IMR-90 (cell line): ENCODE measurements at regions not wholly inside any gene's neighbourhood (a gene's known extent, or its start where the extent isn't known, plus 50 kb on each side); places are given as distances from the start of the nearest gene placed in this dataset.

Source experiments
- ATAC-seq: fragments of 200-7000 bp; cut with Tn5 transposase; 2 replicates; pipeline ENCODE4 v1.9.1; 2020; ENCODE audit warnings: low read depth, mild to moderate bottlenecking, moderate library complexity
- BruUV-seq: library from RNA; stranded (reverse); fragments of 400-500 nt; replicated peaks from 2 replicates; lab custom pipeline; 2021; lab: Mats Ljungman, UMichigan
- CTCF ChIA-PET: fragments of 300-600 bp; formaldehyde crosslinking; extraction: SDS; loops from one replicate; lab custom pipeline; 2021; ENCODE audit warnings: antibody characterized with exemption; lab: Yijun Ruan, JAX
- POLR2A ChIA-PET: fragments of 300-600 bp; sonication (Branson Sonifier 250); formaldehyde crosslinking; loops from one replicate; lab custom pipeline; 2022; ENCODE audit warnings: antibody characterized with exemption; ENCODE audit not compliant: unreplicated experiment; lab: Charles Lee
- DNase-seq: peaks from one replicate; pipeline ENCODE4 v3.0.0; 2013
- H2AFZ ChIP-seq: replicated peaks from 2 replicates; pipeline ENCODE3; 2013; ENCODE audit warnings: low read length, mild to moderate bottlenecking; ENCODE audit not compliant: poor library complexity
- H2AK5ac ChIP-seq: 2 replicates; pipeline ENCODE4 v1.6.1; 2013; ENCODE audit warnings: low read depth, low read length, inconsistent platforms
- H2AK9ac ChIP-seq: replicated peaks from 2 replicates; pipeline ENCODE3; 2013; ENCODE audit warnings: mild to moderate bottlenecking, low read depth, low read length, moderate library complexity; ENCODE audit not compliant: poor library complexity
- H2BK120ac ChIP-seq: 2 replicates; pipeline ENCODE4 v1.6.1; 2013; ENCODE audit warnings: low read depth, low read length, inconsistent platforms
- H2BK15ac ChIP-seq: 3 replicates; pipeline ENCODE4 v1.6.1; 2013; ENCODE audit warnings: low read depth, low read length, inconsistent platforms
- H2BK20ac ChIP-seq: 2 replicates; pipeline ENCODE4 v1.6.1; 2013; ENCODE audit warnings: low read depth, mild to moderate bottlenecking, inconsistent platforms, low read length, moderate library complexity
- H2BK5ac ChIP-seq: 2 replicates; pipeline ENCODE4 v1.6.1; 2013; ENCODE audit warnings: mild to moderate bottlenecking, low read depth, low read length, inconsistent platforms; ENCODE audit not compliant: poor library complexity, severe bottlenecking
- H3K14ac ChIP-seq: replicated peaks from 2 replicates; pipeline ENCODE4 v1.6.1; 2013; ENCODE audit warnings: low read depth, low read length, inconsistent platforms
- H3K18ac ChIP-seq: 2 replicates; pipeline ENCODE4 v1.6.1; 2013; ENCODE audit warnings: low read depth, low read length, control low read depth
- H3K23ac ChIP-seq: 2 replicates; pipeline ENCODE4 v1.6.1; 2013; ENCODE audit warnings: low read depth, low read length, inconsistent platforms
- H3K27ac ChIP-seq: 2 replicates; pipeline ENCODE4 v1.5.1; 2013; ENCODE audit warnings: mild to moderate bottlenecking, control low read depth, low read length; ENCODE audit not compliant: insufficient read depth
- H3K27me3 ChIP-seq: 2 replicates; pipeline ENCODE4 v1.6.1; 2013; ENCODE audit warnings: low read length; ENCODE audit not compliant: control insufficient read depth, insufficient read depth
- H3K36me3 ChIP-seq: 2 replicates; pipeline ENCODE4 v1.6.1; 2013; ENCODE audit warnings: low read length, mixed read lengths; ENCODE audit not compliant: control insufficient read depth, insufficient read depth
- H3K4ac ChIP-seq: 2 replicates; pipeline ENCODE4 v1.6.1; 2013; ENCODE audit warnings: low read depth, low read length, inconsistent platforms
- H3K4me1 ChIP-seq: 2 replicates; pipeline ENCODE4 v1.6.1; 2013; ENCODE audit warnings: low read length, mixed read lengths; ENCODE audit not compliant: control insufficient read depth, insufficient read depth
- H3K4me2 ChIP-seq: 2 replicates; pipeline ENCODE4 v1.6.1; 2013; ENCODE audit warnings: low read depth, mild to moderate bottlenecking, control low read depth, low read length, moderate library complexity
- H3K4me3 ChIP-seq: 2 replicates; pipeline ENCODE4 v1.5.1; 2013; ENCODE audit warnings: low read depth, mild to moderate bottlenecking, control low read depth, low read length, moderate library complexity; ENCODE audit not compliant: insufficient read depth
- H3K56ac ChIP-seq: 2 replicates; pipeline ENCODE4 v1.6.1; 2013; ENCODE audit warnings: low read length, inconsistent platforms; ENCODE audit not compliant: insufficient read depth; ENCODE audit errors: extremely low read depth
- H3K79me1 ChIP-seq, 2 experiments: 2 replicates each; pipeline ENCODE4 v1.6.1; 2013; ENCODE audit warnings: low read length in 2 of 2, inconsistent platforms in 1 of 2, low read depth in 1 of 2
- H3K9ac ChIP-seq: 2 replicates; pipeline ENCODE4 v1.6.1; 2013; ENCODE audit warnings: low read depth, low read length, control low read depth
- H3K9me1 ChIP-seq: 2 replicates; pipeline ENCODE4 v1.6.1; 2013; ENCODE audit warnings: low read length, inconsistent platforms; ENCODE audit not compliant: insufficient read depth
- H3K9me3 ChIP-seq: 2 replicates; pipeline ENCODE4 v1.6.1; 2013; ENCODE audit warnings: low read length; ENCODE audit not compliant: control insufficient read depth, insufficient read depth
- H4K20me1 ChIP-seq: 2 replicates; pipeline ENCODE4 v1.6.1; 2013; ENCODE audit warnings: low read length, inconsistent platforms; ENCODE audit not compliant: insufficient read depth
- H4K5ac ChIP-seq: 2 replicates; pipeline ENCODE4 v1.6.1; 2013; ENCODE audit warnings: mild to moderate bottlenecking, low read depth, low read length, control low read depth
- H4K8ac ChIP-seq, 2 experiments: 2 replicates each; pipeline ENCODE4 v1.6.1; 2013; ENCODE audit warnings: low read depth in 2 of 2, low read length in 2 of 2, control low read depth in 1 of 2, inconsistent platforms in 1 of 2
- H4K91ac ChIP-seq: 2 replicates; pipeline ENCODE4 v1.6.1; 2013; ENCODE audit warnings: low read depth, low read length, inconsistent platforms; ENCODE audit not compliant: insufficient read depth
- BHLHE40 ChIP-seq: fragments of 150-350 bp; IDR thresholded peaks from 2 replicates; pipeline ENCODE4 v1.6.1; 2016; ENCODE audit warnings: mild to moderate bottlenecking, low read depth, low read length
- CEBPB ChIP-seq: IDR thresholded peaks from 2 replicates; pipeline ENCODE4 v1.6.1; 2012; ENCODE audit warnings: low read depth, low read length, improper control_type of control experiment
- CHD1 ChIP-seq: IDR thresholded peaks from 2 replicates; pipeline ENCODE4 v1.6.1; 2012; ENCODE audit warnings: low read depth, low read length, improper control_type of control experiment
- FOS ChIP-seq: fragments of 150-350 bp; IDR thresholded peaks from 2 replicates; pipeline ENCODE4 v1.6.1; 2016; ENCODE audit warnings: low read depth, low read length
- MAFK ChIP-seq: IDR thresholded peaks from 2 replicates; pipeline ENCODE4 v1.6.1; 2012; ENCODE audit warnings: low read depth, low read length, improper control_type of control experiment
- MAZ ChIP-seq: IDR thresholded peaks from 2 replicates; pipeline ENCODE4 v1.6.1; 2012; ENCODE audit warnings: low read depth, mild to moderate bottlenecking, low read length, improper control_type of control experiment, moderate library complexity, borderline replicate concordance
- MXI1 ChIP-seq: IDR thresholded peaks from 2 replicates; pipeline ENCODE4 v1.6.1; 2012; ENCODE audit warnings: low read depth, mild to moderate bottlenecking, low read length, moderate library complexity, borderline replicate concordance
- NFE2L2 ChIP-seq: fragments of 150-350 bp; IDR thresholded peaks from 2 replicates; pipeline ENCODE4 v1.6.1; 2016; ENCODE audit warnings: low read depth, mild to moderate bottlenecking, low read length
- POLR2A ChIP-seq: IDR thresholded peaks from 2 replicates; pipeline ENCODE4 v1.6.1; 2012; ENCODE audit warnings: mild to moderate bottlenecking, low read depth, low read length
- RCOR1 ChIP-seq: IDR thresholded peaks from 2 replicates; pipeline ENCODE4 v1.6.1; 2012; ENCODE audit warnings: mild to moderate bottlenecking, low read length, improper control_type of control experiment; ENCODE audit not compliant: insufficient replicate concordance
- RFX5 ChIP-seq: IDR thresholded peaks from 2 replicates; pipeline ENCODE4 v1.8.0; 2012; ENCODE audit warnings: low read depth, mild to moderate bottlenecking, low read length, moderate library complexity
- SMC3 ChIP-seq: fragments of 150-350 bp; IDR thresholded peaks from 2 replicates; pipeline ENCODE4 v1.6.1; 2016; ENCODE audit warnings: low read depth, mild to moderate bottlenecking, antibody characterized with exemption, low read length, moderate library complexity
- WGBS, 2 experiments: methylation state at CpG; one replicate each; pipeline versions ENCODE4 v1.1.5 to v1.1.7; 2013; ENCODE audit warnings: missing lambda C conversion rate in 2 of 2; ENCODE audit not compliant: insufficient read length in 1 of 2; ENCODE audit errors: extremely low coverage in 2 of 2; 5-methylcytosine and 5-hydroxymethylcytosine counted together
- dilution Hi-C: fragments of 300-500 bp; cut with HindIII; formaldehyde crosslinking; loops from one replicate; pipeline ENCODE4 v1.14.3; 2018; ENCODE audit warnings: low sequenced_read_pairs; ENCODE audit not compliant: unreplicated experiment
- in situ Hi-C: fragments of 300-500 bp; cut with MboI; formaldehyde crosslinking; loops from 3 replicates; pipeline ENCODE4 v1.14.3; 2019; ENCODE audit warnings: low sequenced_read_pairs, inconsistent platforms, mixed read lengths
- intact Hi-C: fragments of 100-400 bp; cut with micrococcal nuclease; formaldehyde crosslinking; loops from 2 replicates; pipeline ENCODE4 v1.10.0; 2022
- TF ChIP-seq, protein P1 (sequence below): fragments of 150-350 bp; IDR thresholded peaks from 2 replicates; pipeline ENCODE4 v1.6.1; 2016; ENCODE audit warnings: low read depth, mild to moderate bottlenecking, low read length, moderate library complexity, borderline replicate concordance
- TF ChIP-seq, protein P2 (sequence below): conservative IDR thresholded peaks from 2 replicates; pipeline ENCODE4 v1.5.1; 2012; ENCODE audit warnings: mild to moderate bottlenecking, low read depth, low read length, improper control_type of control experiment
- TF ChIP-seq, protein P3 (sequence below): fragments of 150-350 bp; IDR thresholded peaks from 2 replicates; pipeline ENCODE4 v1.6.1; 2017; ENCODE audit warnings: mild to moderate bottlenecking, antibody characterized with exemption, low read length, low read depth

DNA sequence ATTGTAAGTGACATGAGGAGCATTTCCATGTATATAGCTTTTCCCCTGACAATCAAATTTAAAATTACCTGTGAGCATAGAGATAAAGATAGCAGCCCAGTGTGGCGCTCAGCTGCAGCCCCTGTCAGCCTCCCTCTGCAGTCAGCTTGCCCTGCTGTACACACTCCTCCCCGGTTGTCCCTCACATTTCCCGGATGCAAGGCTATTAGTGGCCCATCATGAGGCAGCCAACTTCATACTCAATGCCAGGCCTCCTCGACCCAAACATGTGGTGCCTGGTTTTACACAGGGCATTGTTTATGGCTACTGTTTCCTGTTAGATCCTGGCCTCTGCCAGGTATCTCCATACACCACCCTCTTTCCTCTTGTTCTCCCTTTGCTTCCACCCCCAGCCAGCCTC, 116.1 kb upstream of the SH3BP4 start:
- POLR2A ChIA-PET, result no interaction called here
- CTCF ChIA-PET, result no interaction called here
- in situ Hi-C loops, result no loop called here

More for the DNA sequence above, 116.1 kb upstream of the SH3BP4 start:
- dilution Hi-C loops, result no loop called here
- H4K20me1 ChIP-seq, result no peaks in the 10 kb centered on the region
- H3K27ac ChIP-seq, result no peak overlapping the region
- H4K5ac ChIP-seq, result no peak overlapping the region
- H3K56ac ChIP-seq, result no peak overlapping the region
- H2BK5ac ChIP-seq, result no peak overlapping the region
- DNase-seq (no peak), ATAC-seq (no peak)
- H3K4ac ChIP-seq, result no peak overlapping the region
- no peaks in the 10 kb centered on the region for H3K27me3 ChIP-seq
- H2BK120ac ChIP-seq, result 0 out of 2 replicates have a peak overlapping the region, but pooled peaks have one; percentile 11
- 33% methylated on average over 2 of the region's 4 CpGs; no CpG with 5 or more reads in 1 of the 2 experiments for WGBS, 2 experiments
- no peaks in the 10 kb centered on the region for H3K36me3 ChIP-seq
- no peak overlapping the region for H4K8ac ChIP-seq
- H3K14ac ChIP-seq, result no peak overlapping the region
- H3K9me3 ChIP-seq, result no peaks in the 10 kb centered on the region
- intact Hi-C loops, result no loop called here
- no peak overlapping the region for H2AK5ac ChIP-seq
- H3K79me1 ChIP-seq, result no peaks in the 10 kb centered on the region
- H3K9me1 ChIP-seq, result peaks cover 10% of the 10 kb centered on the region; the same call in 1 of the 2 replicates
- BruUV-seq, result no TSS peak
- no peak overlapping the region for H3K23ac ChIP-seq
- TF ChIP-seq MXI1 (no peak), POLR2A (no peak), BHLHE40 (no peak), FOS (no peak), CEBPB (no peak), RFX5 (no peak), NFE2L2 (no peak), SMC3 (no peak), CHD1 (no peak), RCOR1 (no peak), MAFK (no peak), MAZ (no peak)
- TF ChIP-seq, protein P1, sequence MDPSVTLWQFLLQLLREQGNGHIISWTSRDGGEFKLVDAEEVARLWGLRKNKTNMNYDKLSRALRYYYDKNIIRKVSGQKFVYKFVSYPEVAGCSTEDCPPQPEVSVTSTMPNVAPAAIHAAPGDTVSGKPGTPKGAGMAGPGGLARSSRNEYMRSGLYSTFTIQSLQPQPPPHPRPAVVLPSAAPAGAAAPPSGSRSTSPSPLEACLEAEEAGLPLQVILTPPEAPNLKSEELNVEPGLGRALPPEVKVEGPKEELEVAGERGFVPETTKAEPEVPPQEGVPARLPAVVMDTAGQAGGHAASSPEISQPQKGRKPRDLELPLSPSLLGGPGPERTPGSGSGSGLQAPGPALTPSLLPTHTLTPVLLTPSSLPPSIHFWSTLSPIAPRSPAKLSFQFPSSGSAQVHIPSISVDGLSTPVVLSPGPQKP, result no peak
- TF ChIP-seq, protein P2, sequence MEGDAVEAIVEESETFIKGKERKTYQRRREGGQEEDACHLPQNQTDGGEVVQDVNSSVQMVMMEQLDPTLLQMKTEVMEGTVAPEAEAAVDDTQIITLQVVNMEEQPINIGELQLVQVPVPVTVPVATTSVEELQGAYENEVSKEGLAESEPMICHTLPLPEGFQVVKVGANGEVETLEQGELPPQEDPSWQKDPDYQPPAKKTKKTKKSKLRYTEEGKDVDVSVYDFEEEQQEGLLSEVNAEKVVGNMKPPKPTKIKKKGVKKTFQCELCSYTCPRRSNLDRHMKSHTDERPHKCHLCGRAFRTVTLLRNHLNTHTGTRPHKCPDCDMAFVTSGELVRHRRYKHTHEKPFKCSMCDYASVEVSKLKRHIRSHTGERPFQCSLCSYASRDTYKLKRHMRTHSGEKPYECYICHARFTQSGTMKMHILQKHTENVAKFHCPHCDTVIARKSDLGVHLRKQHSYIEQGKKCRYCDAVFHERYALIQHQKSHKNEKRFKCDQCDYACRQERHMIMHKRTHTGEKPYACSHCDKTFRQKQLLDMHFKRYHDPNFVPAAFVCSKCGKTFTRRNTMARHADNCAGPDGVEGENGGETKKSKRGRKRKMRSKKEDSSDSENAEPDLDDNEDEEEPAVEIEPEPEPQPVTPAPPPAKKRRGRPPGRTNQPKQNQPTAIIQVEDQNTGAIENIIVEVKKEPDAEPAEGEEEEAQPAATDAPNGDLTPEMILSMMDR, result no peak
- TF ChIP-seq, protein P3, sequence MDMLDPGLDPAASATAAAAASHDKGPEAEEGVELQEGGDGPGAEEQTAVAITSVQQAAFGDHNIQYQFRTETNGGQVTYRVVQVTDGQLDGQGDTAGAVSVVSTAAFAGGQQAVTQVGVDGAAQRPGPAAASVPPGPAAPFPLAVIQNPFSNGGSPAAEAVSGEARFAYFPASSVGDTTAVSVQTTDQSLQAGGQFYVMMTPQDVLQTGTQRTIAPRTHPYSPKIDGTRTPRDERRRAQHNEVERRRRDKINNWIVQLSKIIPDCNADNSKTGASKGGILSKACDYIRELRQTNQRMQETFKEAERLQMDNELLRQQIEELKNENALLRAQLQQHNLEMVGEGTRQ, result no peak
- no peak overlapping the region for H4K91ac ChIP-seq
- H2BK15ac ChIP-seq, result peak overlapping the region; percentile 66; the same call in 2 of the 3 replicates
- H2BK20ac ChIP-seq, result no peak overlapping the region
- no peak overlapping the region for H3K18ac ChIP-seq
- H3K4me2 ChIP-seq, result no peak overlapping the region
- no peak overlapping the region for H3K9ac ChIP-seq
- no peak overlapping the region for H2AK9ac ChIP-seq
- H3K4me3 ChIP-seq, result no peak overlapping the region
- H3K4me1 ChIP-seq, result peaks cover 12% of the 10 kb centered on the region
- no peak overlapping the region for H2AFZ ChIP-seq
